Fibroblast of pulmonary artery (primary cell): ENCODE measurements at regions not wholly inside any gene's neighbourhood (a gene's known extent, or its start where the extent isn't known, plus 50 kb on each side); places are given as distances from the start of the nearest gene placed in this dataset.

ENCODE experiments used
- DNase-seq: peaks from one replicate; pipeline ENCODE4 v3.0.0-alpha.2; 2010; ENCODE audit warnings: low read depth
- H3K4me3 ChIP-seq: replicated peaks from 2 replicates; pipeline ENCODE4 v1.5.1; 2011; ENCODE audit warnings: low read depth, mild to moderate bottlenecking, control low read depth, low read length, moderate library complexity
- CTCF ChIP-seq: IDR thresholded peaks from 2 replicates; pipeline ENCODE4 v1.5.1; 2011; ENCODE audit warnings: mild to moderate bottlenecking, control low read depth, low read length, inconsistent platforms; ENCODE audit errors: missing control alignments

- no peak for TF ChIP-seq CTCF
- H3K4me3 ChIP-seq: no peak overlapping the region
- no peak for DNase-seq
Observed at GRCh38 chr4:123869286-123870215, 473.0 kb downstream of the SPRY1 start.

GRCh38 chr4:123870216-123870876 is 473.8 kb downstream of the SPRY1 start:
- no peak overlapping the region for H3K4me3 ChIP-seq
- TF ChIP-seq CTCF: no peak
- DNase-seq: no peak

- no peak for TF ChIP-seq CTCF
- no peak overlapping the region for H3K4me3 ChIP-seq
- no peak for DNase-seq
Observed at GRCh38 chr4:123871341-123871740, 474.7 kb downstream of the SPRY1 start.

GRCh38 chr4:123874063-123874462 is 477.5 kb downstream of the SPRY1 start:
- no peak for DNase-seq
- TF ChIP-seq CTCF: no peak
- H3K4me3 ChIP-seq: no peak overlapping the region

- no peak overlapping the region for H3K4me3 ChIP-seq
- DNase-seq: no peak
- no peak for TF ChIP-seq CTCF
Observed at GRCh38 chr4:123876143-123876542, 479.5 kb downstream of the SPRY1 start.

GRCh38 chr4:123876671-123877101 is 480.1 kb downstream of the SPRY1 start:
- no peak overlapping the region for H3K4me3 ChIP-seq
- no peak for DNase-seq
- no peak for TF ChIP-seq CTCF

- no peak for TF ChIP-seq CTCF
- DNase-seq: peak; percentile 53
- H3K4me3 ChIP-seq: no peak overlapping the region
Observed at GRCh38 chr4:123877551-123877950, 481.0 kb downstream of the SPRY1 start.
